T-helper 17 cell (primary cell): ENCODE measurements at regions not wholly inside any gene's neighbourhood (a gene's known extent, or its start where the extent isn't known, plus 50 kb on each side); places are given as distances from the start of the nearest gene placed in this dataset.

Source experiments
- ATAC-seq: fragments of 150-1000 bp; cut with Tn5 transposase; 2 replicates; pipeline ENCODE4 v1.10.0; 2021; ENCODE audit warnings: mild to moderate bottlenecking, moderate library complexity
- DNase-seq, 3 donors: peaks; one replicate each; pipeline versions ENCODE4 v3.0.0 to v3.0.0-alpha.2; 2020 to 2021
- H3K9me3 ChIP-seq: one replicate; pipeline ENCODE4 v1.7.0; 2013; ENCODE audit warnings: low read length, mild to moderate bottlenecking; ENCODE audit not compliant: control insufficient read depth, poor library complexity, severe bottlenecking
- H3K27ac Mint-ChIP-seq: one replicate; pipeline ENCODE4 v1.8.0; 2022; ENCODE audit warnings: mild to moderate bottlenecking, moderate library complexity, mixed read lengths
- H3K27me3 Mint-ChIP-seq: one replicate; pipeline ENCODE4 v1.8.0; 2022; ENCODE audit warnings: mixed read lengths
- H3K36me3 Mint-ChIP-seq: one replicate; pipeline ENCODE4 v1.8.0; 2022; ENCODE audit warnings: low read depth, mixed read lengths
- H3K4me1 Mint-ChIP-seq: one replicate; pipeline ENCODE4 v1.8.0; 2022; ENCODE audit warnings: mild to moderate bottlenecking, mixed read lengths
- H3K4me3 Mint-ChIP-seq: one replicate; pipeline ENCODE4 v1.8.0; 2022; ENCODE audit warnings: mild to moderate bottlenecking, moderate library complexity, mixed read lengths

DNA sequence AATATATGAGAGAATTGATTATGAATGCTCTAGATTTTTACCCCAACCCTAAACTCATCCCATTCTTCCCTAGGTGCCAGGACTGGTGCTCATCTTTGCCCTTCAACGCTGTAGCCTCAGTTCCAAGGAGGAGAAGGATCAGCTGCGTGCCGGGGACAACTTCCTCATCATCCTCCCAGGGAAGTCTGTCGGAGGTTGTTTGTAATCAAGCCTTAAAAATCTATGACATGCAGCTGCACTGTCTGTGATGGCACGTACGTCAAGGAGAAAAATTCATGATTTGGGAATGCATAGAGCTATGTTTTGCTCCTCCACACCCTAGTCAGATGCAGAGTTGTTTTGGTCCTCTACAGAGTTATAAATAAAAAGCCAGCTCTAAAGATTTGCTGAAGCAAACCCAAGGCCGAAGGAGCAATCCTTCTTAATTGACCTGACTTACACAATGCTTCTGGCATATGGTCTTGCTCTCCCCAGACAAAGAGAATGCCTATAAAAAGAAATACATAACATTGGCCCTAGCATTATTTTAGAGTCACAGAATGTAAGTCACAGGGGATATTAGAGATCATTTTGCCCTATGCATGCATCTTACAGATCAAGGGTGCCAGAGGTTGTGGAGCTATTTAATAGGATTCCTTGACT, 244.2 kb downstream of the HIVEP2 start:
- no peaks in the 10 kb centered on the region for H3K9me3 ChIP-seq
- ATAC-seq (no peak), DNase-seq (no peak)
- Mint-ChIP-seq H3K4me1 (peaks cover 11% of the 10 kb centered on the region), H3K4me3 (no peak overlapping the region), H3K36me3 (no peaks in the 10 kb centered on the region), H3K27ac (no peak overlapping the region), H3K27me3 (peaks cover 6% of the 10 kb centered on the region)
